ENCODE measurements at regions not wholly inside any gene's neighbourhood (a gene's known extent, or its start where the extent isn't known, plus 50 kb on each side); places are given as distances from the start of the nearest gene placed in this dataset.

- Histone ChIP-seq H3K36me3 (no peaks in the 10 kb centered on the region), H4K20me1 (ENCODE audit: low read depth) (no peaks in the 10 kb centered on the region), H3F3A (ENCODE audit: low read depth) (no peaks in the 10 kb centered on the region), H3K9me3 (ENCODE audit: low read depth) (no peaks in the 10 kb centered on the region), H3K4me2 (no peak overlapping the region), H3K27me3 (no peaks in the 10 kb centered on the region), H3K27ac (no peak overlapping the region), H2AFZ (replicated peaks) (no peak overlapping the region), H3K9ac (no peak overlapping the region), H3K79me2 (ENCODE audit: low read depth) (no peaks in the 10 kb centered on the region), H3K4me3 (no peak overlapping the region), H3K4me1 (peaks cover 17% of the 10 kb centered on the region)
- Mint-ChIP-seq H3K4me3 (no peak overlapping the region), H3K36me3 (no peaks in the 10 kb centered on the region), H3K4me1 (no peaks in the 10 kb centered on the region), H3K9me3 (no peaks in the 10 kb centered on the region), H3K27me3 (ENCODE audit: insufficient read depth, low read depth) (peaks cover 7% of the 10 kb centered on the region), H3K27ac (no peak overlapping the region)
- no peak for DNase-seq (ENCODE audit: low spot score)
- TF ChIP-seq EZH2phosphoT487 (IDR thresholded peaks at IDR 0.05) (no peak), EZH2 (IDR thresholded peaks at IDR 0.05) (no peak), CTCF (IDR thresholded peaks at IDR 0.05) (no peak)
Observed at GRCh38 chr9:28925157-28925556, 1351.9 kb upstream of the C9orf72 start.

- no peak overlapping the region for H3K9ac ChIP-seq
- H3K27ac Mint-ChIP-seq: no peak overlapping the region
- no peaks in the 10 kb centered on the region for H3K27me3 ChIP-seq
- H3K9me3 Mint-ChIP-seq: no peaks in the 10 kb centered on the region
- H3K4me2 ChIP-seq: no peak overlapping the region
- H3K4me1 Mint-ChIP-seq: no peaks in the 10 kb centered on the region
- H3K4me3 Mint-ChIP-seq: no peak overlapping the region
- H3K9me3 ChIP-seq (ENCODE audit: low read depth): no peaks in the 10 kb centered on the region
- H4K20me1 ChIP-seq (ENCODE audit: low read depth): no peaks in the 10 kb centered on the region
- peaks cover 5% of the 10 kb centered on the region for H3K27me3 Mint-ChIP-seq (ENCODE audit: insufficient read depth, low read depth)
- TF ChIP-seq EZH2phosphoT487 (IDR thresholded peaks at IDR 0.05): no peak
- TF ChIP-seq EZH2 (IDR thresholded peaks at IDR 0.05): no peak
- no peak for TF ChIP-seq CTCF (IDR thresholded peaks at IDR 0.05)
- H3K4me1 ChIP-seq: peaks cover 19% of the 10 kb centered on the region
- H3F3A ChIP-seq (ENCODE audit: low read depth): no peaks in the 10 kb centered on the region
- H2AFZ ChIP-seq (replicated peaks): no peak overlapping the region
- no peaks in the 10 kb centered on the region for H3K36me3 ChIP-seq
- no peak for DNase-seq (ENCODE audit: low spot score)
- H3K4me3 ChIP-seq: no peak overlapping the region
- H3K27ac ChIP-seq: no peak overlapping the region
- H3K79me2 ChIP-seq (ENCODE audit: low read depth): no peaks in the 10 kb centered on the region
- H3K36me3 Mint-ChIP-seq: no peaks in the 10 kb centered on the region
Observed at GRCh38 chr9:28926306-28926705, 1353.0 kb upstream of the C9orf72 start.

GRCh38 chr9:28927691-28928090 lies 1354.4 kb upstream of the C9orf72 start:
- H3K4me1 ChIP-seq: peaks cover 19% of the 10 kb centered on the region
- no peaks in the 10 kb centered on the region for H3K9me3 Mint-ChIP-seq
- peaks cover 5% of the 10 kb centered on the region for H3K27me3 Mint-ChIP-seq (ENCODE audit: insufficient read depth, low read depth)
- no peak overlapping the region for H3K4me2 ChIP-seq
- no peak overlapping the region for H3K4me3 ChIP-seq
- H3K9ac ChIP-seq: no peak overlapping the region
- DNase-seq (ENCODE audit: low spot score): no peak
- no peak overlapping the region for H3K27ac Mint-ChIP-seq
- no peaks in the 10 kb centered on the region for H3K4me1 Mint-ChIP-seq
- no peaks in the 10 kb centered on the region for H3F3A ChIP-seq (ENCODE audit: low read depth)
- no peak overlapping the region for H3K27ac ChIP-seq
- H3K36me3 ChIP-seq: no peaks in the 10 kb centered on the region
- no peak overlapping the region for H2AFZ ChIP-seq (replicated peaks)
- H3K36me3 Mint-ChIP-seq: no peaks in the 10 kb centered on the region
- no peak for TF ChIP-seq CTCF (IDR thresholded peaks at IDR 0.05)
- no peak for TF ChIP-seq EZH2phosphoT487 (IDR thresholded peaks at IDR 0.05)
- no peak for TF ChIP-seq EZH2 (IDR thresholded peaks at IDR 0.05)
- no peaks in the 10 kb centered on the region for H3K27me3 ChIP-seq
- H3K9me3 ChIP-seq (ENCODE audit: low read depth): no peaks in the 10 kb centered on the region
- H4K20me1 ChIP-seq (ENCODE audit: low read depth): no peaks in the 10 kb centered on the region
- no peaks in the 10 kb centered on the region for H3K79me2 ChIP-seq (ENCODE audit: low read depth)
- H3K4me3 Mint-ChIP-seq: no peak overlapping the region

Data from neural progenitor cell (in vitro differentiated cells).